ENCODE measurements at regions not wholly inside any gene's neighbourhood (a gene's known extent, or its start where the extent isn't known, plus 50 kb on each side); places are given as distances from the start of the nearest gene placed in this dataset.

DNA sequence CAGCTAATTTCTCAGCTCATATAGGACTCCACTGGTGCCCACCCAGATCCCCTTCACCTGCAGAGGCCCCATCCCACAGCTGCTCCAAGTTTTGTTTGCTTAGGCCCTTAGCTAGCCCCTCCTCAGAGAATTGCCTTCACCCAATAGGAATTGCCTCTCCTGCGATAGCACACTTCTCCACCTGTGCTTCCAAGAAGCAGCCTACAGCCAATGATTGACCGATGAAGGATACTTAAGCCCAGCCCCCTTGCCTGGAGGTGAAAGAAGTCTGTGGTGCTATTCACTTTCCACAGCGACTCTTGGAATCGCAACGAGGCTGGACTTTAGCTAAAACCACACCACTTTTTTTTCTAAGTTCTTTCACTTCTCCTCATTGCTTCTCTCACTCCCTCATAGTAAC is 353.2 kb upstream of the BTBD3 start:
- TF ChIP-seq, protein P1, sequence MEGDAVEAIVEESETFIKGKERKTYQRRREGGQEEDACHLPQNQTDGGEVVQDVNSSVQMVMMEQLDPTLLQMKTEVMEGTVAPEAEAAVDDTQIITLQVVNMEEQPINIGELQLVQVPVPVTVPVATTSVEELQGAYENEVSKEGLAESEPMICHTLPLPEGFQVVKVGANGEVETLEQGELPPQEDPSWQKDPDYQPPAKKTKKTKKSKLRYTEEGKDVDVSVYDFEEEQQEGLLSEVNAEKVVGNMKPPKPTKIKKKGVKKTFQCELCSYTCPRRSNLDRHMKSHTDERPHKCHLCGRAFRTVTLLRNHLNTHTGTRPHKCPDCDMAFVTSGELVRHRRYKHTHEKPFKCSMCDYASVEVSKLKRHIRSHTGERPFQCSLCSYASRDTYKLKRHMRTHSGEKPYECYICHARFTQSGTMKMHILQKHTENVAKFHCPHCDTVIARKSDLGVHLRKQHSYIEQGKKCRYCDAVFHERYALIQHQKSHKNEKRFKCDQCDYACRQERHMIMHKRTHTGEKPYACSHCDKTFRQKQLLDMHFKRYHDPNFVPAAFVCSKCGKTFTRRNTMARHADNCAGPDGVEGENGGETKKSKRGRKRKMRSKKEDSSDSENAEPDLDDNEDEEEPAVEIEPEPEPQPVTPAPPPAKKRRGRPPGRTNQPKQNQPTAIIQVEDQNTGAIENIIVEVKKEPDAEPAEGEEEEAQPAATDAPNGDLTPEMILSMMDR (IDR thresholded peaks at IDR 0.05 in 2 of 3, conservative IDR thresholded peaks at IDR 0.05 in 1 of 3; ENCODE audit: borderline replicate concordance in 1 of 3, insufficient read depth in 1 of 3, low read depth in 2 of 3, low read length in 2 of 3): no peak
- TF ChIP-seq POLR2A (IDR thresholded peaks at IDR 0.05; ENCODE audit: borderline replicate concordance, extremely low read depth, insufficient read depth, insufficient read length) (no peak), EZH2 (IDR thresholded peaks at IDR 0.05) (no peak), SP1 (IDR thresholded peaks at IDR 0.05; ENCODE audit: low read depth) (no peak), CBX3 (IDR thresholded peaks at IDR 0.05; ENCODE audit: low read depth) (no peak), ELF1 (IDR thresholded peaks at IDR 0.05; ENCODE audit: borderline replicate concordance, low read depth) (no peak), EGR1 (IDR thresholded peaks at IDR 0.05; ENCODE audit: low read depth) (no peak)
- TF ChIP-seq, protein P2, sequence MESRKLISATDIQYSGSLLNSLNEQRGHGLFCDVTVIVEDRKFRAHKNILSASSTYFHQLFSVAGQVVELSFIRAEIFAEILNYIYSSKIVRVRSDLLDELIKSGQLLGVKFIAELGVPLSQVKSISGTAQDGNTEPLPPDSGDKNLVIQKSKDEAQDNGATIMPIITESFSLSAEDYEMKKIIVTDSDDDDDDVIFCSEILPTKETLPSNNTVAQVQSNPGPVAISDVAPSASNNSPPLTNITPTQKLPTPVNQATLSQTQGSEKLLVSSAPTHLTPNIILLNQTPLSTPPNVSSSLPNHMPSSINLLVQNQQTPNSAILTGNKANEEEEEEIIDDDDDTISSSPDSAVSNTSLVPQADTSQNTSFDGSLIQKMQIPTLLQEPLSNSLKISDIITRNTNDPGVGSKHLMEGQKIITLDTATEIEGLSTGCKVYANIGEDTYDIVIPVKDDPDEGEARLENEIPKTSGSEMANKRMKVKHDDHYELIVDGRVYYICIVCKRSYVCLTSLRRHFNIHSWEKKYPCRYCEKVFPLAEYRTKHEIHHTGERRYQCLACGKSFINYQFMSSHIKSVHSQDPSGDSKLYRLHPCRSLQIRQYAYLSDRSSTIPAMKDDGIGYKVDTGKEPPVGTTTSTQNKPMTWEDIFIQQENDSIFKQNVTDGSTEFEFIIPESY (IDR thresholded peaks at IDR 0.05; ENCODE audit: extremely low read depth, insufficient replicate concordance, low read length): no peak
- TF ChIP-seq, protein P3, sequence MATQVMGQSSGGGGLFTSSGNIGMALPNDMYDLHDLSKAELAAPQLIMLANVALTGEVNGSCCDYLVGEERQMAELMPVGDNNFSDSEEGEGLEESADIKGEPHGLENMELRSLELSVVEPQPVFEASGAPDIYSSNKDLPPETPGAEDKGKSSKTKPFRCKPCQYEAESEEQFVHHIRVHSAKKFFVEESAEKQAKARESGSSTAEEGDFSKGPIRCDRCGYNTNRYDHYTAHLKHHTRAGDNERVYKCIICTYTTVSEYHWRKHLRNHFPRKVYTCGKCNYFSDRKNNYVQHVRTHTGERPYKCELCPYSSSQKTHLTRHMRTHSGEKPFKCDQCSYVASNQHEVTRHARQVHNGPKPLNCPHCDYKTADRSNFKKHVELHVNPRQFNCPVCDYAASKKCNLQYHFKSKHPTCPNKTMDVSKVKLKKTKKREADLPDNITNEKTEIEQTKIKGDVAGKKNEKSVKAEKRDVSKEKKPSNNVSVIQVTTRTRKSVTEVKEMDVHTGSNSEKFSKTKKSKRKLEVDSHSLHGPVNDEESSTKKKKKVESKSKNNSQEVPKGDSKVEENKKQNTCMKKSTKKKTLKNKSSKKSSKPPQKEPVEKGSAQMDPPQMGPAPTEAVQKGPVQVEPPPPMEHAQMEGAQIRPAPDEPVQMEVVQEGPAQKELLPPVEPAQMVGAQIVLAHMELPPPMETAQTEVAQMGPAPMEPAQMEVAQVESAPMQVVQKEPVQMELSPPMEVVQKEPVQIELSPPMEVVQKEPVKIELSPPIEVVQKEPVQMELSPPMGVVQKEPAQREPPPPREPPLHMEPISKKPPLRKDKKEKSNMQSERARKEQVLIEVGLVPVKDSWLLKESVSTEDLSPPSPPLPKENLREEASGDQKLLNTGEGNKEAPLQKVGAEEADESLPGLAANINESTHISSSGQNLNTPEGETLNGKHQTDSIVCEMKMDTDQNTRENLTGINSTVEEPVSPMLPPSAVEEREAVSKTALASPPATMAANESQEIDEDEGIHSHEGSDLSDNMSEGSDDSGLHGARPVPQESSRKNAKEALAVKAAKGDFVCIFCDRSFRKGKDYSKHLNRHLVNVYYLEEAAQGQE (IDR thresholded peaks at IDR 0.05; ENCODE audit: low read depth): no peak
- TF ChIP-seq, protein P4, sequence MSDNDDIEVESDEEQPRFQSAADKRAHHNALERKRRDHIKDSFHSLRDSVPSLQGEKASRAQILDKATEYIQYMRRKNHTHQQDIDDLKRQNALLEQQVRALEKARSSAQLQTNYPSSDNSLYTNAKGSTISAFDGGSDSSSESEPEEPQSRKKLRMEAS (IDR thresholded peaks at IDR 0.05): no peak
